22Rv1 (cell line): ENCODE measurements at regions not wholly inside any gene's neighbourhood (a gene's known extent, or its start where the extent isn't known, plus 50 kb on each side); places are given as distances from the start of the nearest gene placed in this dataset.

Experiments
- CTCF ChIP-seq: fragments of 450-650 bp; IDR thresholded peaks from 2 replicates; pipeline ENCODE4 v1.5.1; 2017; ENCODE audit warnings: mild to moderate bottlenecking
- ZFX ChIP-seq: fragments of 450-650 bp; IDR thresholded peaks from 2 replicates; pipeline ENCODE4 v1.6.1; 2017; ENCODE audit warnings: antibody characterized with exemption, borderline replicate concordance

GRCh38 chr10:9188022-9188810 lies 1133.7 kb downstream of the GATA3 start:
- no peak for TF ChIP-seq CTCF
- TF ChIP-seq ZFX: no peak
